ENCODE measurements at regions not wholly inside any gene's neighbourhood (a gene's known extent, or its start where the extent isn't known, plus 50 kb on each side); places are given as distances from the start of the nearest gene placed in this dataset.

GRCh38 chr11:98964146-98964545 is 56.6 kb upstream of the CNTN5 start:
- no peak for DNase-seq (ENCODE audit: extremely low read depth in 1 of 11, low read depth in 9 of 11, low spot score in 4 of 11)

GRCh38 chr11:98965358-98965757 is 55.4 kb upstream of the CNTN5 start:
- DNase-seq (ENCODE audit: extremely low read depth in 1 of 11, low read depth in 9 of 11, low spot score in 4 of 11), result no peak

- no peak for DNase-seq (ENCODE audit: extremely low read depth in 1 of 11, low read depth in 9 of 11, low spot score in 4 of 11)
Measured at GRCh38 chr11:98965775-98966174, 55.0 kb upstream of the CNTN5 start.

- DNase-seq (ENCODE audit: extremely low read depth in 1 of 11, low read depth in 9 of 11, low spot score in 4 of 11), result no peak
Measured at GRCh38 chr11:98967005-98967404, 53.7 kb upstream of the CNTN5 start.
